HEK293T (cell line): ENCODE measurements at regions not wholly inside any gene's neighbourhood (a gene's known extent, or its start where the extent isn't known, plus 50 kb on each side); places are given as distances from the start of the nearest gene placed in this dataset.

Experiments
- ARNT ChIP-seq: fragments of 450-650 bp; IDR thresholded peaks from 2 replicates; pipeline ENCODE4 v1.6.1; 2017; ENCODE audit warnings: mild to moderate bottlenecking
- BHLHE40 ChIP-seq: fragments of 450-650 bp; IDR thresholded peaks from 2 replicates; pipeline ENCODE4 v1.6.1; 2016; ENCODE audit warnings: mild to moderate bottlenecking, moderate library complexity, borderline replicate concordance
- ELF4 ChIP-seq: fragments of 450-650 bp; IDR thresholded peaks from 2 replicates; pipeline ENCODE4 v1.6.1; 2017; ENCODE audit warnings: antibody characterized with exemption
- FOXK2 ChIP-seq: fragments of 450-650 bp; IDR thresholded peaks from 2 replicates; pipeline ENCODE4 v1.6.1; 2016; ENCODE audit warnings: mild to moderate bottlenecking
- FOXM1 ChIP-seq: fragments of 450-650 bp; IDR thresholded peaks from 2 replicates; pipeline ENCODE4 v1.6.1; 2017; ENCODE audit warnings: mild to moderate bottlenecking, borderline replicate concordance
- L3MBTL2 ChIP-seq: fragments of 450-650 bp; conservative IDR thresholded peaks from 2 replicates; pipeline ENCODE4 v1.6.1; 2016; ENCODE audit warnings: mild to moderate bottlenecking
- PKNOX1 ChIP-seq: fragments of 450-650 bp; IDR thresholded peaks from 2 replicates; pipeline ENCODE4 v1.6.1; 2016
- SUZ12 ChIP-seq: fragments of 450-650 bp; IDR thresholded peaks from 2 replicates; pipeline ENCODE4 v1.6.1; 2016; ENCODE audit warnings: mild to moderate bottlenecking

GRCh38 chr1:199352351-199352750 lies 675.2 kb upstream of the NR5A2 start:
- no peak for TF ChIP-seq FOXK2
- TF ChIP-seq L3MBTL2: no peak
- TF ChIP-seq ARNT: no peak
- TF ChIP-seq SUZ12: no peak
- TF ChIP-seq FOXM1: no peak
- TF ChIP-seq PKNOX1: no peak
- TF ChIP-seq ELF4: no peak
- TF ChIP-seq BHLHE40: no peak
